IPS-18c (cell line): ENCODE measurements at regions not wholly inside any gene's neighbourhood (a gene's known extent, or its start where the extent isn't known, plus 50 kb on each side); places are given as distances from the start of the nearest gene placed in this dataset.
"Not testable (repeated sequence)": the region's sequence is repeated elsewhere in the genome, so short reads cannot be mapped to it uniquely, and the experiment has no call there.

Experiments
- H3K4me3 ChIP-seq: 2 replicates; pipeline ENCODE4 v1.7.0; 2013; ENCODE audit warnings: low read depth, mild to moderate bottlenecking, low read length, moderate library complexity; ENCODE audit not compliant: insufficient read depth
- H3K9me3 ChIP-seq: one replicate; pipeline ENCODE4 v1.6.1; 2013; ENCODE audit warnings: mild to moderate bottlenecking, low read length, moderate library complexity; ENCODE audit not compliant: control insufficient read depth, insufficient read depth

DNA sequence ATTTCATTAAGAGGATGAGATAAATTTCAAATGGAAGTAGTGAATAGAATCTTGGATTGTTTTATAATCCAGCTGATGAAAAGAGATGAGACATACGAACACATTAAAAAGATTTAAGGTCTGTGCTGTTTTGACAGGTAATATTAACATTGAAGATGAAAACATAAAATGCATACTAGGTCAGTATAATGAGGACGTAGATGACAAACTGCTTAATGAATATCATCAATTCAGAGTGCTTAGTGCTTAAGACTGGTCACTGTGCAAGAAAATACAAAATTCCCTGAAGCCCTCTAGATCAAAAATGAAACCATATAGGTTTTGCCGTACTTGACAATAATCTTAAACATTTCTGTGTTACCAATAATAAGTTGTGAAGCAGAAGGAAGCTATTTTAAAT lies 173.4 kb upstream of the THRB start:
- no peak overlapping the region for H3K4me3 ChIP-seq
- H3K9me3 ChIP-seq = no peaks in the 10 kb centered on the region

GRCh38 chr3:24670871-24671270 lies 176.2 kb upstream of the THRB start:
- Histone ChIP-seq H3K9me3 (no peaks in the 10 kb centered on the region), H3K4me3 (no peak overlapping the region)

DNA sequence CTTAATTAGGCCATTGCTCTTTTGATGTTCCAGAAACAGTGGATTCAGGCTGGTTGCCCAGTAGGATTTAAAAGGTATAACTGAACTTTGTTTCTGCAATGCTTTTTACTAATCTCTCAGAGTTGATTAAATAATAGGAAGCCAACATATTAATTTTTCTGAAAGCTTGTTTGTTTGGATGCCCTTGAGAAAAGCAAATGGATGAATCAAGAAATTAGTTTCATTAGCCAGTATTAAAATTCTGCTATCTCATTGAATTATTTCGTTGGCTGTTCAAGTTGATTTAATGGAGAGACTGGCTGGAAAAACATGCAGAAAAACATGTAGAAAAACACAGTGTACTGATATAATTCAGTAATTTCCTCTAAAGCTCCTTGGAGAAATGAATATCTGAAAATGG lies 178.9 kb upstream of the THRB start:
- Histone ChIP-seq H3K9me3 (no peaks in the 10 kb centered on the region), H3K4me3 (no peak overlapping the region)

DNA sequence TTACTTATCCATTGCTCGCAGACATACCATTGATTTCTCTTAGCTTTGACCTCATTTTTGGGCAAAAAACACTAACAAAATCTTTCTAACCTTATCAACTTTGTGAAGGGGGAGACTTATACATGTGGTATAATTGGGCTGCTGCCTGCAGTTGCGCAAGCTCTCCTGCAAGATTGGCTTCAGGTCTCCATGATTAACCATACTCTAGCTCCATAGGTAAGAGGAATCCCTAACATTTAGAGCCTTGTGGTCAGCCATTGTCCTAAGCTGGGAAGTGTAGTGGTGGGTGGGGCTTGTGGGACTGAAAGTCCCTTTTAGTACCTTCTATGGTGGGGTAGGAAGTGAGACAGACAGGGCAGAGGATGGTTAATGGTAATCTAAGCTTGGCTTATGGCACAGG lies 179.6 kb upstream of the THRB start:
- H3K9me3 ChIP-seq = no peaks in the 10 kb centered on the region
- no peak overlapping the region for H3K4me3 ChIP-seq

DNA sequence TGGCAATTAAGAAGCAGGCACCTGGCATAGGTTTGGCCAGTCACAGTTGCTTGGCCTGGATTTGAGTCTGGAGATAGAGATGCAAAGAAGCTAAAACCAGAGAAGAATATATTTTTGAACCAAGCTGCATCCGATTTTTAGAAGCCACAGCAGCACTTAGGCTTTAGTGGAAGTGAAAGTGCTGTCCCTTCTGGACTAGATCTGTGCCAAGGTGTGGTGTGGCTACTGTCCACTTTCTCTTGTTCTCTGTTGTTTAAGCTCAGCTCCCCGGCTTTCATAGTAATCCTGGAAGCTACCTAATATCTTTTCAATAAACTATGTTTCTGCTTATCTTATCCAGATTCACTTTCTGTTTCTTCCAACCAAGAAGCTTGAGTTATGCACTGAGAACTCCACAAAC lies 183.4 kb upstream of the THRB start:
- H3K9me3 ChIP-seq = no peaks in the 10 kb centered on the region
- no peak overlapping the region for H3K4me3 ChIP-seq

- H3K4me3 ChIP-seq = no peak overlapping the region
- H3K9me3 ChIP-seq = no peaks in the 10 kb centered on the region
These were observed 183.8 kb upstream of the THRB start for GRCh38 chr3:24678421-24678865.

GRCh38 chr3:24679429-24679828 lies 184.8 kb upstream of the THRB start:
- H3K9me3 ChIP-seq = no peaks in the 10 kb centered on the region
- H3K4me3 ChIP-seq = no peak overlapping the region

- Histone ChIP-seq H3K9me3 (no peaks in the 10 kb centered on the region), H3K4me3 (no peak overlapping the region)
These were observed 185.7 kb upstream of the THRB start for GRCh38 chr3:24680214-24680967.

GRCh38 chr3:24682141-24682547 lies 187.5 kb upstream of the THRB start:
- no peak overlapping the region for H3K4me3 ChIP-seq
- no peaks in the 10 kb centered on the region for H3K9me3 ChIP-seq

DNA sequence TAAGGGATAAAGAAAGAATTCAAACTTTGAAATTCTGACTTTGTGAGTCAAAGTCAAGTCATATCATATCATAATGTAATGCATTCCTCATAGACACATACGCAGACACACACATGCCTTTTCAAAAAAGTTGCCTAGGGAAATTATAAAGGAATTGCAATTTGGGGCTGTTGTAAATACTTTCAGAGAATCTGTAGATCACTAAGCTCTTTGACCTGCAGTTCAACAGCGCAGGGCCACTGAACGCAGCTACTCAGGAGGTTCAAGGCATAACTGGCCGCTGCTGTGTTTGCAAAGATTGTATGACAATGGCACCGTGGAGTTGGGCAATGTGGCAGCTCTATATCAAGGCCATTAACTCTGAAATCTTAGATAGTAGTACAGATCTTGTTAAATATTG lies 188.4 kb upstream of the THRB start:
- no peak overlapping the region for H3K4me3 ChIP-seq
- no peaks in the 10 kb centered on the region for H3K9me3 ChIP-seq

GRCh38 chr3:24683633-24684384 lies 189.2 kb upstream of the THRB start:
- Histone ChIP-seq H3K9me3 (no peaks in the 10 kb centered on the region), H3K4me3 (no peak overlapping the region)

DNA sequence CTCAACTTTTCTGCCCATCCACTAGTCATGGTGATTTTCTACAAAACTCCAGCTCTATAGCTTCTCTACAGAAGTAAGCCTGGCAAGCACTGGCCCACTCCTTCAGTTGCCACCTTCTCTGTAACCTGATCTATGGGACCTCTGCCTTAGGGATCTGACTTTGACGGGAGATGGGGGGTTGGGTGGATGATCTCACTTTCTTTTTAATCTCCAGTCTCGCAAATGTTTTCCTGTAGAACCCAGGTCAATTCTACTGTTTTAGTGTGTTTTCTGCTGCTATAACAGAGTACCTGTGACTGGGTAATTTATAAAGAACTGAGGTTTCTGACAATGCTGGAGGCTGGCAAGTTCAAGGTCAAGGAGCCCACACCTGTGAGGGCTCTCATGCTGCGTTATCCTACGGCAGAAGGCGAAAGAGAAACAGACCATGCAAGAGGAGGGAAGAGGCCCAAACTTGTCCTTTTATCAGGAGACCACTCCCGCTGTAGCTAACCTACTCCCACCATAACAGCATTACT lies 189.9 kb upstream of the THRB start:
- Histone ChIP-seq H3K9me3 (no peaks in the 10 kb centered on the region), H3K4me3 (peak overlapping the region; percentile 28; the same call in 1 of the 2 replicates)

- no peaks in the 10 kb centered on the region for H3K9me3 ChIP-seq
These were observed 192.2 kb upstream of the THRB start for GRCh38 chr3:24686808-24687207.

DNA sequence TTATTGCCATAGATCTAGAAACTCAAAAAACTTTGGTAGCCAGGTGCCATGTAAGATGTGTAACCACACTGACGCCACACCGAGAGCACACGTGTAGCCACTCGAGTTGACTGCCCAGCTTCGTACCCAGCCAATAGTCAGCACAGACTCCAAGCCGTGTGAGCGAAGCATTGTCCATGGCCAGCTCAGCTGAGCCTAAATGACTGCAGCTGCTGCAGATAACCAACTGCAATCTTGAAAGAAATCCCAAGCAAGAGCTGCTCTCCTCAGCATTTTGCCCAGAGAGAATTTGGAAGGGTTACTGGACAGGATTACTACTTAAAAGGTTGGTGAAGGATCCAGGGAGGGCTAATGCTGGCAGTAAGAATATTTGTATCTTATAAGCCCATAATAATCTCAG lies 193.0 kb upstream of the THRB start:
- Histone ChIP-seq H3K9me3 (no peaks in the 10 kb centered on the region), H3K4me3 (no peak overlapping the region)

More at GRCh38 chr3:24686808-24687207, 192.2 kb upstream of the THRB start:
- H3K4me3 ChIP-seq = no peak overlapping the region

GRCh38 chr3:24688446-24689148 lies 193.9 kb upstream of the THRB start:
- no peaks in the 10 kb centered on the region for H3K9me3 ChIP-seq
- H3K4me3 ChIP-seq = no peak overlapping the region

DNA sequence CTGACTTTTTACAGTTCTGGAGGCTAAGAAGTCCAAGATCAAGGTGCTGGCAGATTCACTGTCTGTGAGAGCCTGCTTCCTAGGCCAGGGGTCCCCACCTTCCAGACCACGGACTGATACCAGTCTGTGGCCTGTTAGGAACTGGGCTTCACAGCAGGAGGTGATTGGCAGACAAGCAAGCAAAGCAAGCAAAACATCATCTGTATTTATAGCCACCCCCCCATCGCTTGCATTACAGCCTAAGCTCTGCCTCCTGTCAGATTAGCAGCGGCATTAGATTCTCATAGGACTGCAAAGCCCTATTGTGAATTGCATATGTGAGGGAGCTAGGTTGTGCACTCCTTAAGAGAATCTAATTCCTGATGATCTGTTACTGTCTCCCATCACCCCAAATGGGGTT lies 194.7 kb upstream of the THRB start:
- no peak overlapping the region for H3K4me3 ChIP-seq
- H3K9me3 ChIP-seq = no peaks in the 10 kb centered on the region

DNA sequence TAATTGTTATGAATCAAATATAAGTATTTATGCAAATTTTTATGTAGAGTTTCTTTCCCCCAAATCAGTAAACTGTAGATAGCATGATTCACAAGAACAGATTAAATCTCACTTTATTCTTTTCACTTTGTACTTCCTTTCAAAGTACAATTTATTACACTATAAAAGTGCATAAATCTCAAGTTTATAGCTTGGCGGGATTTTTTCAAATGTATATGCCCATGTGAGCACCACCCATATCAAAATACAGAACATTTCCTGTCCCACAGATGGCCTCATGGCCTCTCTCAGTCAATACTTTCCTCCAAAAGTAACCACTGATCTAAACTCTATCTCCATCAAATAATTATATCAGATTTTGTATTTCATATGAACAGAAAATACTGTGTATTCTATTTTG lies 196.1 kb upstream of the THRB start:
- Histone ChIP-seq H3K9me3 (no peaks in the 10 kb centered on the region), H3K4me3 (no peak overlapping the region)

GRCh38 chr3:24699078-24699477 lies 204.4 kb upstream of the THRB start:
- not testable (repeated sequence) for H3K4me3 ChIP-seq, H3K9me3 ChIP-seq
